NT2/D1 (cell line): ENCODE measurements at regions not wholly inside any gene's neighbourhood (a gene's known extent, or its start where the extent isn't known, plus 50 kb on each side); places are given as distances from the start of the nearest gene placed in this dataset.

Experiments used
- SUZ12 ChIP-seq: IDR thresholded peaks from 2 replicates; pipeline ENCODE4 v1.6.1; 2011; ENCODE audit not compliant: insufficient read length, insufficient read depth; ENCODE audit errors: extremely low read depth
- YY1 ChIP-seq: IDR thresholded peaks from 2 replicates; pipeline ENCODE4 v1.6.1; 2011; ENCODE audit not compliant: insufficient read length, insufficient read depth
- ZNF274 ChIP-seq: IDR thresholded peaks from 2 replicates; pipeline ENCODE4 v1.6.1; 2011; ENCODE audit warnings: mild to moderate bottlenecking, low read depth, low read length

DNA sequence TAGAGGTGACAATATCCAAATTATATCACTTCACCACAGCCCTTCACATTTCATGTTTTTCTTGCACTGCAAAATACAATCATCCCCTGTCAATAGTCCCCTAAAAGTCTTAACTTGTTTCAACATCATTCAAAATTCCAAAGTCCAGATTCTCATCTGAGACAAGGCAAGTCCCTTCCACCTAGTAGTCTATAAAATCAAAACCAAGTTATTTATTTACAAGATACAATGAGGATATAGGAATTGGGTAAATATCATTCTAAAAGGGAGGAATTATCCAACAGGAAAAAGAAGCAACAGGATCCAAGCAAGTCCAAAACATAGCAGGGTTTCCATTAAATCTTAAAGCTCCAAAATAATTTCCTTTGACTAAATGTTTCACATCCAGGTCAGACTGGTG is 1076.1 kb upstream of the TMEFF2 start:
- TF ChIP-seq ZNF274: no peak
- TF ChIP-seq YY1: no peak
- no peak for TF ChIP-seq SUZ12
